OCI-LY7 (cell line): ENCODE measurements at regions not wholly inside any gene's neighbourhood (a gene's known extent, or its start where the extent isn't known, plus 50 kb on each side); places are given as distances from the start of the nearest gene placed in this dataset.

ENCODE experiments used
- BruUV-seq: library from RNA; stranded (reverse); fragments of 400-500 nt; replicated peaks from 2 replicates; lab custom pipeline; 2021; lab: Mats Ljungman, UMichigan
- CTCF ChIA-PET: fragments of 300-600 bp; sonication (Branson Sonifier 250); formaldehyde crosslinking; loops from one replicate; lab custom pipeline; 2022; ENCODE audit warnings: antibody characterized with exemption; ENCODE audit not compliant: unreplicated experiment; lab: Charles Lee
- POLR2A ChIA-PET: fragments of 300-600 bp; sonication (Branson Sonifier 250); formaldehyde crosslinking; loops from one replicate; lab custom pipeline; 2022; ENCODE audit warnings: antibody characterized with exemption; lab: Charles Lee
- DNase-seq: peaks from one replicate; pipeline ENCODE4 v3.0.0-alpha.2; 2015; ENCODE audit warnings: low spot score
- H2AFZ ChIP-seq: fragments of 200-600 bp; sonication (generic), shearing (Covaris generic); 2 replicates; pipeline ENCODE4 v1.6.1; 2014; ENCODE audit warnings: mild to moderate bottlenecking, antibody characterized with exemption, low read length, moderate library complexity
- H3K27ac ChIP-seq: fragments of 200-600 bp; sonication (generic); 2 replicates; pipeline ENCODE4 v1.5.1; 2014; ENCODE audit warnings: mixed run types, low read depth, mild to moderate bottlenecking, moderate library complexity, low read length, inconsistent platforms; ENCODE audit not compliant: poor library complexity, severe bottlenecking
- H3K36me3 ChIP-seq: fragments of 200-600 bp; sonication (generic); 2 replicates; pipeline ENCODE4 v1.6.1; 2014; ENCODE audit warnings: mild to moderate bottlenecking, antibody characterized with exemption, low read length, moderate library complexity, mixed read lengths; ENCODE audit not compliant: insufficient read depth
- H3K4me1 ChIP-seq: fragments of 200-600 bp; sonication (generic); 2 replicates; pipeline ENCODE4 v1.5.1; 2014; ENCODE audit warnings: mild to moderate bottlenecking, low read length; ENCODE audit not compliant: insufficient read depth, poor library complexity, severe bottlenecking
- H3K4me2 ChIP-seq: fragments of 200-600 bp; sonication (generic); 2 replicates; pipeline ENCODE4 v1.6.1; 2014; ENCODE audit warnings: mild to moderate bottlenecking, low read length
- H3K4me3 ChIP-seq: fragments of 200-600 bp; sonication (generic); 2 replicates; pipeline ENCODE4 v1.5.1; 2014; ENCODE audit warnings: mild to moderate bottlenecking, low read depth, low read length; ENCODE audit not compliant: poor library complexity, severe bottlenecking
- H3K79me2 ChIP-seq: fragments of 200-600 bp; sonication (generic); 2 replicates; pipeline ENCODE4 v1.6.1; 2016; ENCODE audit warnings: low read depth, mild to moderate bottlenecking, low read length, moderate library complexity, mixed read lengths; ENCODE audit not compliant: insufficient read depth
- H3K9me2 ChIP-seq: fragments of 200-600 bp; sonication (generic); 2 replicates; pipeline ENCODE4 v1.6.1; 2016; ENCODE audit warnings: mild to moderate bottlenecking, low read length, mixed read lengths; ENCODE audit not compliant: insufficient read depth
- H3K9me3 ChIP-seq: fragments of 200-600 bp; sonication (generic); 2 replicates; pipeline ENCODE4 v1.6.1; 2014; ENCODE audit warnings: mild to moderate bottlenecking, mixed run types, low read length, mixed read lengths
- H4K20me1 ChIP-seq: fragments of 200-600 bp; sonication (generic); 2 replicates; pipeline ENCODE4 v1.6.1; 2014; ENCODE audit warnings: mild to moderate bottlenecking, antibody characterized with exemption, low read length, moderate library complexity, mixed read lengths; ENCODE audit not compliant: insufficient read depth
- EZH2phosphoT487 ChIP-seq: fragments of 200-600 bp; sonication (generic); IDR thresholded peaks from 2 replicates; pipeline ENCODE4 v1.6.1; 2018; ENCODE audit warnings: low read depth, borderline replicate concordance, mild to moderate bottlenecking, mixed run types, antibody characterized with exemption, low read length, moderate library complexity, mixed read lengths
- intact Hi-C: fragments of 100-400 bp; cut with micrococcal nuclease; formaldehyde crosslinking; loops from one replicate; pipeline ENCODE4 v1.10.0; 2022; ENCODE audit not compliant: unreplicated experiment
- TF ChIP-seq, protein P1 (sequence below): fragments of 200-600 bp; sonication (generic); conservative IDR thresholded peaks from 2 replicates; pipeline ENCODE4 v1.5.1; 2014; ENCODE audit warnings: mild to moderate bottlenecking, antibody characterized with exemption, low read length, moderate library complexity, mixed read lengths

DNA sequence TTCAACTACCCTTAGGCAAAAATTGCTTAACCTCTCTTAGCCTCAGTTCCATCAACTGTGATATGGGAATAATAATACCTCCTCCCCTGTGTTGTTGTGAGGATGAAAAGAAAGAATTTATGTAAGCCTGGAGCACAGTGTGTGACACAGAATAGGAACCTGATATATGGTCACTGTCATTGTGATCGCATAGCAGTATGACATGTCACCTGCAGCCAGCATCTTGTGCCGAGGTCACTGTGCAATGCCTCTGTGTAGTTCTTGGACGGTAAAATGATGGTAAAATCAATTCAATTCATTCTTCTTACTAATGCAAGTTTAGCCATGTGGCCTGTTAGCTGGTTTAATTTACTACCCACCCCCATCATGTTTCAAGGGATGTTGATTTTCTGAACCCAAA, 54.6 kb upstream of the GPR158 start:
- Histone ChIP-seq H3K9me3 (no peaks in the 10 kb centered on the region), H3K79me2 (no peaks in the 10 kb centered on the region), H3K36me3 (no peaks in the 10 kb centered on the region), H2AFZ (no peak overlapping the region), H3K4me2 (no peak overlapping the region), H3K27ac (no peak overlapping the region), H3K4me1 (no peaks in the 10 kb centered on the region), H3K9me2 (no peaks in the 10 kb centered on the region), H4K20me1 (no peaks in the 10 kb centered on the region), H3K4me3 (no peak overlapping the region)
- no peak for DNase-seq
- POLR2A ChIA-PET: interaction anchor here (1.1 kb wide), 1 partner anchor 27 kb away, joined by 5 read pairs; no protein-coding TSS in a partner anchor
- intact Hi-C loops: no loop called here
- TF ChIP-seq, protein P1, sequence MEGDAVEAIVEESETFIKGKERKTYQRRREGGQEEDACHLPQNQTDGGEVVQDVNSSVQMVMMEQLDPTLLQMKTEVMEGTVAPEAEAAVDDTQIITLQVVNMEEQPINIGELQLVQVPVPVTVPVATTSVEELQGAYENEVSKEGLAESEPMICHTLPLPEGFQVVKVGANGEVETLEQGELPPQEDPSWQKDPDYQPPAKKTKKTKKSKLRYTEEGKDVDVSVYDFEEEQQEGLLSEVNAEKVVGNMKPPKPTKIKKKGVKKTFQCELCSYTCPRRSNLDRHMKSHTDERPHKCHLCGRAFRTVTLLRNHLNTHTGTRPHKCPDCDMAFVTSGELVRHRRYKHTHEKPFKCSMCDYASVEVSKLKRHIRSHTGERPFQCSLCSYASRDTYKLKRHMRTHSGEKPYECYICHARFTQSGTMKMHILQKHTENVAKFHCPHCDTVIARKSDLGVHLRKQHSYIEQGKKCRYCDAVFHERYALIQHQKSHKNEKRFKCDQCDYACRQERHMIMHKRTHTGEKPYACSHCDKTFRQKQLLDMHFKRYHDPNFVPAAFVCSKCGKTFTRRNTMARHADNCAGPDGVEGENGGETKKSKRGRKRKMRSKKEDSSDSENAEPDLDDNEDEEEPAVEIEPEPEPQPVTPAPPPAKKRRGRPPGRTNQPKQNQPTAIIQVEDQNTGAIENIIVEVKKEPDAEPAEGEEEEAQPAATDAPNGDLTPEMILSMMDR: no peak
- no peak for TF ChIP-seq EZH2phosphoT487
- no TSS peak for BruUV-seq
- CTCF ChIA-PET: no interaction called here
